ENCODE measurements at regions not wholly inside any gene's neighbourhood (a gene's known extent, or its start where the extent isn't known, plus 50 kb on each side); places are given as distances from the start of the nearest gene placed in this dataset.
A peak's percentile ranks its signal among the peaks of the same experiment; 100 is the strongest.

DNA sequence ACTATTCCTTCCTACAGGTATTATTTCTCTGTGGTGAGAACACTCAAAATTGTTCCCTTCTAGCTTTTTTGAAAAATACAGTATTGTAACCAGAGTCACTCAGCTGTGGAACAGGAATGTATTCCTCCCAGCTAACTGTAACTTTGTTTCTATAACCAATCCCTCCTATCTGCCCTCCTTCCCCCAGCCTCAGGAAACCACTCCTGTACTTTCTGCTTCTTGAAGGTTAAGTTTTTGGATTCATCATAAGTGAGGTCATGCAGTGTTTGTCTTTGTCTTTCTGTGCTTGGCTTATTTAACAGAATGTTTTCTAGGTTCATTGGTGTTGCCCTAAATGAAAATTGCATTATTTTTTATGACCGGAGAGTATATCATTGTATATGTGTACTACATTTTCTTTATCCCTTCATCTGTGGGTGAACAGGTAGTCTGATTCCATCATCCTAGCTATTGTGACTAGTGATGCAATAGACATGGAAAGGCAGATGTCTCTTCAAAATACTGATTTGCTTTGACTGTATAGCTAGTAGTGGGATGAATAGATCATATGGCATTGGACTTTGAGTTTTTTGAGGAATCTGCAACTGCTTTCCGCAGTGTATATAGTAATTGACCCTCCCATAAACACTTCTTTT, 112.9 kb upstream of the GRK3 start:
- Histone ChIP-seq H3K4me3 (ENCODE audit: low read depth, low read length, poor library complexity, severe bottlenecking) (no peak overlapping the region), H4K20me1 (ENCODE audit: insufficient read depth, low read length) (peaks cover 31% of the 10 kb centered on the region), H2AFZ (ENCODE audit: low read length) (no peak overlapping the region), H3K9me3 (ENCODE audit: low read length) (no peaks in the 10 kb centered on the region), H3K36me3 (ENCODE audit: insufficient read depth, low read length) (peaks cover 42% of the 10 kb centered on the region), H3K9me2 (ENCODE audit: insufficient read depth, low read length) (no peaks in the 10 kb centered on the region), H3K79me2 (ENCODE audit: insufficient read depth, low read depth, low read length) (peaks cover 78% of the 10 kb centered on the region), H3K27ac (ENCODE audit: low read depth, low read length, poor library complexity, severe bottlenecking) (no peak overlapping the region), H3K4me1 (ENCODE audit: insufficient read depth, low read length, poor library complexity, severe bottlenecking) (peaks cover 31% of the 10 kb centered on the region), H3K4me2 (ENCODE audit: low read length) (peak overlapping the region; percentile 14; the same call in 1 of the 2 replicates)
- POLR2A ChIA-PET, result interaction anchor here (0.7 kb wide), 1 partner anchor 167 kb away, joined by 3 read pairs; no protein-coding TSS in a partner anchor
- CTCF ChIA-PET (ENCODE audit: unreplicated experiment), result no interaction called here
- BruUV-seq (replicated peaks), result no TSS peak
- intact Hi-C loops (cut with micrococcal nuclease; ENCODE audit: unreplicated experiment), result no loop called here
- no peak for DNase-seq (ENCODE audit: low spot score)
- TF ChIP-seq EZH2phosphoT487 (IDR thresholded peaks at IDR 0.05; ENCODE audit: borderline replicate concordance, low read depth, low read length), result no peak
- TF ChIP-seq, protein P1, sequence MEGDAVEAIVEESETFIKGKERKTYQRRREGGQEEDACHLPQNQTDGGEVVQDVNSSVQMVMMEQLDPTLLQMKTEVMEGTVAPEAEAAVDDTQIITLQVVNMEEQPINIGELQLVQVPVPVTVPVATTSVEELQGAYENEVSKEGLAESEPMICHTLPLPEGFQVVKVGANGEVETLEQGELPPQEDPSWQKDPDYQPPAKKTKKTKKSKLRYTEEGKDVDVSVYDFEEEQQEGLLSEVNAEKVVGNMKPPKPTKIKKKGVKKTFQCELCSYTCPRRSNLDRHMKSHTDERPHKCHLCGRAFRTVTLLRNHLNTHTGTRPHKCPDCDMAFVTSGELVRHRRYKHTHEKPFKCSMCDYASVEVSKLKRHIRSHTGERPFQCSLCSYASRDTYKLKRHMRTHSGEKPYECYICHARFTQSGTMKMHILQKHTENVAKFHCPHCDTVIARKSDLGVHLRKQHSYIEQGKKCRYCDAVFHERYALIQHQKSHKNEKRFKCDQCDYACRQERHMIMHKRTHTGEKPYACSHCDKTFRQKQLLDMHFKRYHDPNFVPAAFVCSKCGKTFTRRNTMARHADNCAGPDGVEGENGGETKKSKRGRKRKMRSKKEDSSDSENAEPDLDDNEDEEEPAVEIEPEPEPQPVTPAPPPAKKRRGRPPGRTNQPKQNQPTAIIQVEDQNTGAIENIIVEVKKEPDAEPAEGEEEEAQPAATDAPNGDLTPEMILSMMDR (conservative IDR thresholded peaks at IDR 0.05; ENCODE audit: low read length), result no peak

DNA sequence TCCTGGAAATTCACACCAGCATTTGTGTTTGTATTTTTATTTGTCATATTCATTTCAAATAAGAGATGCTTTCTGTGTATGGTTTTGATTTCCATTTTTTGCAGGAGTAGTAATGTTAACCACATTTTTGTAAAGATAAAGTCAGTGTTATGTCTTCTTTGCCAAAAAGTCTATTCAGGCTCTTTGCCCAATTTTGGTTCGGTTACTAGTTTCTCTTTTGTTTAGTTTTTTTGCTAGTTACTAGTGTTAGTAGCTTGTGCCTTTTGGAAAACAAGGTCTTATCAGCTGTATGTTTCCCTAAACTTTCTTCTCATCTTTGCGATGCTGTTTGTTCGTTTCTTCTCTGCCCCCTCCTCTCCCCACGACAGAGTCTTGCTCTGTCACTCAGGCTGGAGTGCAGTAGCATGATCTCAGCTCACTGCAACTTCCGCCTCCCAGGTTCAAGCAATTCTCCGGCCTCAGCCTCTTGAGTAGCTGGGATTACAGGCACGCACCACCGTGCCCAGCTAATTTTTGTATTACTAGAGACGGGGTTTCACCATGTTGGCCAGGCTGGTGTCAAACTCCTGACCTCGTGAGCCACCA, 112.3 kb upstream of the GRK3 start:
- Histone ChIP-seq H3K27ac (ENCODE audit: low read depth, low read length, poor library complexity, severe bottlenecking) (no peak overlapping the region), H3K4me3 (ENCODE audit: low read depth, low read length, poor library complexity, severe bottlenecking) (no peak overlapping the region), H3K79me2 (ENCODE audit: insufficient read depth, low read depth, low read length) (peaks cover 76% of the 10 kb centered on the region), H3K4me2 (ENCODE audit: low read length) (no peak overlapping the region), H4K20me1 (ENCODE audit: insufficient read depth, low read length) (peaks cover 31% of the 10 kb centered on the region), H3K9me2 (ENCODE audit: insufficient read depth, low read length) (no peaks in the 10 kb centered on the region), H3K9me3 (ENCODE audit: low read length) (no peaks in the 10 kb centered on the region), H3K4me1 (ENCODE audit: insufficient read depth, low read length, poor library complexity, severe bottlenecking) (peaks cover 27% of the 10 kb centered on the region), H3K36me3 (ENCODE audit: insufficient read depth, low read length) (peaks cover 44% of the 10 kb centered on the region), H2AFZ (ENCODE audit: low read length) (no peak overlapping the region)
- ChIA-PET POLR2A (no interaction called here), CTCF (ENCODE audit: unreplicated experiment) (no interaction called here)
- no peak for DNase-seq (ENCODE audit: low spot score)
- intact Hi-C loops (cut with micrococcal nuclease; ENCODE audit: unreplicated experiment), result no loop called here
- BruUV-seq (replicated peaks), result no TSS peak
- TF ChIP-seq EZH2phosphoT487 (IDR thresholded peaks at IDR 0.05; ENCODE audit: borderline replicate concordance, low read depth, low read length), result no peak
- TF ChIP-seq, protein P1 (conservative IDR thresholded peaks at IDR 0.05; ENCODE audit: low read length), result no peak

DNA sequence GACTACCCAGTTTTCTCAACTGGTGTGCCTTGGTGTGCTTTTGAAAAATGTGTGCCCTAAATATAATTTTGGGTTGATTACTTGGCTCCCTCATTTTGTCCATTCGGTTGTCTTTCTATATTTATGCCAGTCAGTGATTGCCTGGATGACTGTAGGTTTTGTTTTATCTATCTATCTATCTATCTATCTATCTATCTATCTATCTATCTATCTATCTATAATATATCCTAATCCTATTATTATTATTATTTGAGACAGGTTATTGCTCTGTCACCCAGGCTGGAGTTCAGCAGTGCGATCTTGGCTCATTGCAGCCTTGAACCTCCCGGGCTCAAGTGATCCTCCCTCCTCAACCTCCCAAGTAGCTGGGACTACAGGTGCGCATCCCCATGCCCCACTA, 111.4 kb upstream of the GRK3 start:
- BruUV-seq (replicated peaks), result no TSS peak
- Histone ChIP-seq H3K9me2 (ENCODE audit: insufficient read depth, low read length) (no peaks in the 10 kb centered on the region), H3K4me2 (ENCODE audit: low read length) (no peak overlapping the region)

More for the DNA sequence above, 111.4 kb upstream of the GRK3 start:
- intact Hi-C loops (cut with micrococcal nuclease; ENCODE audit: unreplicated experiment), result no loop called here
- ChIA-PET POLR2A (no interaction called here), CTCF (ENCODE audit: unreplicated experiment) (no interaction called here)
- peaks cover 47% of the 10 kb centered on the region for H3K36me3 ChIP-seq (ENCODE audit: insufficient read depth, low read length)
- peaks cover 25% of the 10 kb centered on the region for H3K4me1 ChIP-seq (ENCODE audit: insufficient read depth, low read length, poor library complexity, severe bottlenecking)
- H2AFZ ChIP-seq (ENCODE audit: low read length), result no peak overlapping the region
- H4K20me1 ChIP-seq (ENCODE audit: insufficient read depth, low read length), result peaks cover 31% of the 10 kb centered on the region
- H3K27ac ChIP-seq (ENCODE audit: low read depth, low read length, poor library complexity, severe bottlenecking), result no peak overlapping the region
- H3K4me3 ChIP-seq (ENCODE audit: low read depth, low read length, poor library complexity, severe bottlenecking), result no peak overlapping the region
- H3K79me2 ChIP-seq (ENCODE audit: insufficient read depth, low read depth, low read length), result peaks cover 70% of the 10 kb centered on the region
- no peaks in the 10 kb centered on the region for H3K9me3 ChIP-seq (ENCODE audit: low read length)
- no peak for TF ChIP-seq EZH2phosphoT487 (IDR thresholded peaks at IDR 0.05; ENCODE audit: borderline replicate concordance, low read depth, low read length)
- TF ChIP-seq, protein P1 (conservative IDR thresholded peaks at IDR 0.05; ENCODE audit: low read length), result no peak
- DNase-seq (ENCODE audit: low spot score), result no peak

Data from OCI-LY7 (cell line).